Thoracic aorta (tissue), 2 donors: ENCODE measurements at regions not wholly inside any gene's neighbourhood (a gene's known extent, or its start where the extent isn't known, plus 50 kb on each side); places are given as distances from the start of the nearest gene placed in this dataset.

Source experiments
- ATAC-seq: fragments of 150-250 bp; one replicate; pipeline ENCODE4 v1.8.0; 2017; ENCODE audit warnings: low read depth; ENCODE audit not compliant: insufficient number of reproducible peaks, low FRiP score
- DNase-seq: peaks from one replicate; pipeline ENCODE4 v3.0.0-alpha.2; 2020; ENCODE audit warnings: low spot score
- H3K27ac ChIP-seq, 2 donors: fragments of 200-600 bp; sonication (generic); 1 replicate in 1 of 2; 2 replicates in 1 of 2; pipeline ENCODE4 v1.5.1; 2016; ENCODE audit warnings: mild to moderate bottlenecking in 2 of 2, moderate library complexity in 2 of 2
- H3K27me3 ChIP-seq: fragments of 200-600 bp; sonication (generic); replicated peaks from 2 replicates; pipeline ENCODE4 v1.6.0; 2016; ENCODE audit warnings: mild to moderate bottlenecking; ENCODE audit not compliant: insufficient read depth
- H3K36me3 ChIP-seq: fragments of 200-600 bp; sonication (generic); one replicate; pipeline ENCODE4 v1.5.1; 2016
- H3K4me1 ChIP-seq, 2 donors: fragments of 200-600 bp; sonication (generic); 1 replicate in 1 of 2; 2 replicates in 1 of 2; pipeline versions ENCODE4 v1.5.1 to v1.6.0; 2016; ENCODE audit warnings: low read depth in 2 of 2, mild to moderate bottlenecking in 1 of 2; ENCODE audit not compliant: control insufficient read depth in 1 of 2
- H3K4me3 ChIP-seq: fragments of 200-600 bp; sonication (generic); 2 replicates; pipeline ENCODE4 v1.5.1; 2016; ENCODE audit warnings: mild to moderate bottlenecking
- H3K9me3 ChIP-seq: fragments of 200-600 bp; sonication (generic); 2 replicates; pipeline ENCODE4 v1.5.1; 2016
- TF ChIP-seq, protein P1 (sequence below): fragments of 200-600 bp; sonication (generic); IDR thresholded peaks from one replicate; pipeline ENCODE4 v1.5.1; 2019; ENCODE audit warnings: antibody characterized with exemption

DNA sequence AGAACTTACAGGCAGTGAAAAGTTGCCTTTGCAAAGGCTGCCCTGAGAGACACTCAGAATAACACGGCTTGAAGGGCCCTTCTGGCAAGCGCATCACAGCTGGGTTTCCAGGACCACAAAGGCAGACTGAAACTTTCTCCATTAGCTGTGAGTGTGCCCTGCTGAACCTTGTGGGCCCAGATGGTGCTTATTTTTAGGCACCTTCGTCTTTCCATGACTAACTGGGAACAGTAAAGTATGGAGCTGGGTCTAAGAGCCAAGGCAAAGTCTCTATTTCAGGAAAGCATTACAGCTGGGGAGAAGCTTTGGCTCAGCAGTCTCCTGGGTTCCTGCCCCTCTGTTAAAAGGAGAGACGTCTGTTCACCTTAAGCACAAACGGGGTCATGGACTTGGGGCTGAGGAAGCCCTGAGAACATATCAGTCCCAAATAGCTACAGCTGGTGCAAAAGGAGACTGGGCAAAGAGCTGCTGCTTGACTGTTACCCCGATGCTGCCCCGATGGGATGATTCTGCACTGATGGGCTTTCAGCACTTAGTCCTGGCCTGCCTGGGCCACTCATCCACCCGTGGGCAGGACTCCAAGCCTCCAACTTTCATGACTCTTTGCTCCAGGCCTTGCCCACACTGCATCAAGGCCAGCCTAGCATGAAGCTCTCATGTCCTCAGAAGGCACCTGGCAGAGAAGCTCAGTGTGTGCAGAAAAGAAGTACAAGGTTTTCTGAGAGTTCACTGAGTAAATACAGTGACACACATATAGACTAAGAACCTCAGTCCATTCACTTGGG is 248.3 kb downstream of the PHLDA1 start:
- Histone ChIP-seq H3K4me1 (peaks cover 29 to 62% of the 10 kb centered on the region in 2 donors), H3K4me3 (no peak overlapping the region), H3K36me3 (no peaks in the 10 kb centered on the region), H3K27ac (peak overlapping the region; percentile 67 to 73), H3K27me3 (no peaks in the 10 kb centered on the region), H3K9me3 (no peaks in the 10 kb centered on the region)
- DNase-seq, result no peak
- peak; percentile 82 for ATAC-seq
- TF ChIP-seq, protein P1, sequence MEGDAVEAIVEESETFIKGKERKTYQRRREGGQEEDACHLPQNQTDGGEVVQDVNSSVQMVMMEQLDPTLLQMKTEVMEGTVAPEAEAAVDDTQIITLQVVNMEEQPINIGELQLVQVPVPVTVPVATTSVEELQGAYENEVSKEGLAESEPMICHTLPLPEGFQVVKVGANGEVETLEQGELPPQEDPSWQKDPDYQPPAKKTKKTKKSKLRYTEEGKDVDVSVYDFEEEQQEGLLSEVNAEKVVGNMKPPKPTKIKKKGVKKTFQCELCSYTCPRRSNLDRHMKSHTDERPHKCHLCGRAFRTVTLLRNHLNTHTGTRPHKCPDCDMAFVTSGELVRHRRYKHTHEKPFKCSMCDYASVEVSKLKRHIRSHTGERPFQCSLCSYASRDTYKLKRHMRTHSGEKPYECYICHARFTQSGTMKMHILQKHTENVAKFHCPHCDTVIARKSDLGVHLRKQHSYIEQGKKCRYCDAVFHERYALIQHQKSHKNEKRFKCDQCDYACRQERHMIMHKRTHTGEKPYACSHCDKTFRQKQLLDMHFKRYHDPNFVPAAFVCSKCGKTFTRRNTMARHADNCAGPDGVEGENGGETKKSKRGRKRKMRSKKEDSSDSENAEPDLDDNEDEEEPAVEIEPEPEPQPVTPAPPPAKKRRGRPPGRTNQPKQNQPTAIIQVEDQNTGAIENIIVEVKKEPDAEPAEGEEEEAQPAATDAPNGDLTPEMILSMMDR, result no peak

DNA sequence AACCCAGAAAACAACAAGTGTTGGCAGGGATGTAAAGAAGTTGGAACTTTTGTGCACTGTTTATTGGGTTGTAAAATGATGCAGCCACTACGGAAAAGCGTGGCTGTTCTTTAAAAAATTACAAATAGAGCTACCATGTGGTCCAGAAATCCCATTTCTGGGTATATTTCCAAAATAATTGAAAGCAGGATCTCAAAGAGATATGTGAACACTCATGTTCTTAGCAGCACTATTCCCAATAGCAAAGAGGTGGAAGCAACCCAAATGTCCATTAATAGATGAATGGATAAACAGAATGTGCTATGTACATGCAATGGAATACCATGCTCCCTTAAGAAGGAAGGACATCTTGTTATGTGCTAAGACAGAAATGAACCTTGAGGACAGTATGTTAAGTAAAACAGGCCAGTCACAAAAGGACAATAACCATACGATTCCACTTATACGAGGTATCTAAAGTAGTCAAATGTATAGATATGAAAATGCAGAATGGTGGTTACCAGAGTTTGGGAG is 249.5 kb downstream of the PHLDA1 start:
- DNase-seq, result no peak
- TF ChIP-seq, protein P1, result no peak
- Histone ChIP-seq H3K36me3 (no peaks in the 10 kb centered on the region), H3K27ac (peak overlapping the region; percentile 67 to 73), H3K27me3 (no peaks in the 10 kb centered on the region), H3K9me3 (no peaks in the 10 kb centered on the region), H3K4me3 (no peak overlapping the region), H3K4me1 (peaks cover 29 to 62% of the 10 kb centered on the region in 2 donors)
- ATAC-seq, result no peak

GRCh38 chr12:75781532-75782046 is 250.0 kb downstream of the PHLDA1 start:
- DNase-seq (no peak), ATAC-seq (no peak)
- H3K27me3 ChIP-seq, result no peaks in the 10 kb centered on the region
- no peaks in the 10 kb centered on the region for H3K9me3 ChIP-seq
- H3K4me1 ChIP-seq, result peaks cover 29 to 62% of the 10 kb centered on the region in 2 donors
- H3K4me3 ChIP-seq, result no peak overlapping the region
- H3K36me3 ChIP-seq, result no peaks in the 10 kb centered on the region
- TF ChIP-seq, protein P1, result no peak
- peak overlapping the region; percentile 67 to 73 for H3K27ac ChIP-seq

GRCh38 chr12:75779891-75780496 is 251.6 kb downstream of the PHLDA1 start:
- Histone ChIP-seq H3K27ac (peak overlapping the region; percentile 58 to 73), H3K27me3 (no peaks in the 10 kb centered on the region), H3K4me3 (no peak overlapping the region), H3K36me3 (no peaks in the 10 kb centered on the region), H3K9me3 (no peaks in the 10 kb centered on the region), H3K4me1 (peaks cover 29 to 50% of the 10 kb centered on the region in 2 donors)
- DNase-seq (no peak), ATAC-seq (no peak)
- TF ChIP-seq, protein P1, result no peak
